ENCODE measurements at regions not wholly inside any gene's neighbourhood (a gene's known extent, or its start where the extent isn't known, plus 50 kb on each side); places are given as distances from the start of the nearest gene placed in this dataset. TPM values are rescaled to one million over a fixed set of nuclear protein-coding genes. Genes with fewer than 3 reads are reported as not detected.
"Not testable (repeated sequence)": the region's sequence is repeated elsewhere in the genome, so short reads cannot be mapped to it uniquely, and the experiment has no call there.

- not testable (repeated sequence) for H3K9me3 ChIP-seq (ENCODE audit: control insufficient read depth in 3 of 3, low read length in 3 of 3); H3K4me1 ChIP-seq (ENCODE audit: control insufficient read depth in 3 of 3, insufficient read depth in 3 of 3, low read length in 3 of 3); H3K9ac ChIP-seq (ENCODE audit: low read depth in 1 of 3, low read length in 3 of 3); H3K27ac ChIP-seq (ENCODE audit: low read depth, low read length); H3K36me3 ChIP-seq (ENCODE audit: control insufficient read depth in 3 of 3, insufficient read depth in 3 of 3, low read length in 3 of 3); H3K27me3 ChIP-seq (ENCODE audit: control insufficient read depth in 3 of 3, insufficient read depth in 3 of 3, low read length in 3 of 3); H3K4me3 ChIP-seq (ENCODE audit: low read length in 3 of 3)
These were observed 744.2 kb downstream of the CDY1 start for GRCh38 chrY:26366091-26366490.

GRCh38 chrY:26372480-26372879 is 750.6 kb downstream of the CDY1 start:
- H3K9me3 ChIP-seq (ENCODE audit: control insufficient read depth in 3 of 3, low read length in 3 of 3); H3K36me3 ChIP-seq (ENCODE audit: control insufficient read depth in 3 of 3, insufficient read depth in 3 of 3, low read length in 3 of 3); H3K4me1 ChIP-seq (ENCODE audit: control insufficient read depth in 3 of 3, insufficient read depth in 3 of 3, low read length in 3 of 3); H3K9ac ChIP-seq (ENCODE audit: low read depth in 1 of 3, low read length in 3 of 3); H3K27ac ChIP-seq (ENCODE audit: low read depth, low read length); H3K27me3 ChIP-seq (ENCODE audit: control insufficient read depth in 3 of 3, insufficient read depth in 3 of 3, low read length in 3 of 3); H3K4me3 ChIP-seq (ENCODE audit: low read length in 3 of 3): not testable (repeated sequence)

GRCh38 chrY:26408671-26409328 is 786.9 kb downstream of the CDY1 start:
- no peaks in the 10 kb centered on the region for H3K9me3 ChIP-seq (ENCODE audit: control insufficient read depth in 3 of 3, low read length in 3 of 3)
- no peaks in the 10 kb centered on the region for H3K4me1 ChIP-seq (ENCODE audit: control insufficient read depth in 3 of 3, insufficient read depth in 3 of 3, low read length in 3 of 3)
- H3K4me3 ChIP-seq (ENCODE audit: low read length in 3 of 3): no peak overlapping the region
- no peak overlapping the region for H3K27ac ChIP-seq (ENCODE audit: low read depth, low read length)
- no peak overlapping the region for H3K9ac ChIP-seq (ENCODE audit: low read depth in 1 of 3, low read length in 3 of 3)
- H3K27me3 ChIP-seq (ENCODE audit: control insufficient read depth in 3 of 3, insufficient read depth in 3 of 3, low read length in 3 of 3): no peaks in the 10 kb centered on the region
- H3K36me3 ChIP-seq (ENCODE audit: control insufficient read depth in 3 of 3, insufficient read depth in 3 of 3, low read length in 3 of 3): no peaks in the 10 kb centered on the region

GRCh38 chrY:26409329-26409712 is 787.4 kb downstream of the CDY1 start:
- H3K27ac ChIP-seq (ENCODE audit: low read depth, low read length): no peak overlapping the region
- no peaks in the 10 kb centered on the region for H3K27me3 ChIP-seq (ENCODE audit: control insufficient read depth in 3 of 3, insufficient read depth in 3 of 3, low read length in 3 of 3)
- no peaks in the 10 kb centered on the region for H3K36me3 ChIP-seq (ENCODE audit: control insufficient read depth in 3 of 3, insufficient read depth in 3 of 3, low read length in 3 of 3)
- H3K4me3 ChIP-seq (ENCODE audit: low read length in 3 of 3): no peak overlapping the region
- no peaks in the 10 kb centered on the region for H3K4me1 ChIP-seq (ENCODE audit: control insufficient read depth in 3 of 3, insufficient read depth in 3 of 3, low read length in 3 of 3)
- no peaks in the 10 kb centered on the region for H3K9me3 ChIP-seq (ENCODE audit: control insufficient read depth in 3 of 3, low read length in 3 of 3)
- no peak overlapping the region for H3K9ac ChIP-seq (ENCODE audit: low read depth in 1 of 3, low read length in 3 of 3)

Small RNA genes lying in the stretch of these regions (small RNA-seq; reads per million reads assigned to genes)
- gene AC024067.1 (not detected), gene RF00156 (not detected), gene RNU6-1314P (not detected)
